SU-DHL-6 (cell line): ENCODE measurements at regions not wholly inside any gene's neighbourhood (a gene's known extent, or its start where the extent isn't known, plus 50 kb on each side); places are given as distances from the start of the nearest gene placed in this dataset.

ENCODE experiments used
- CTCF ChIP-seq: fragments of 200-600 bp; sonication (generic); IDR thresholded peaks from one replicate; pipeline ENCODE4 v1.5.1; 2017; ENCODE audit warnings: antibody characterized with exemption, mild to moderate bottlenecking, low read length, moderate library complexity; ENCODE audit not compliant: insufficient read depth, poor library complexity, severe bottlenecking
- EZH2phosphoT487 ChIP-seq: fragments of 200-600 bp; sonication (generic), shearing (Covaris generic); conservative IDR thresholded peaks from 2 replicates; pipeline ENCODE4 v1.6.1; 2018; ENCODE audit warnings: mild to moderate bottlenecking, antibody characterized with exemption, low read length, moderate library complexity, mixed read lengths

GRCh38 chrX:148185631-148186030 lies 204.5 kb downstream of the FMR1NB start:
- no peak for TF ChIP-seq CTCF
- no peak for TF ChIP-seq EZH2phosphoT487
